Natural killer cell (primary cell): ENCODE measurements at regions not wholly inside any gene's neighbourhood (a gene's known extent, or its start where the extent isn't known, plus 50 kb on each side); places are given as distances from the start of the nearest gene placed in this dataset.

Experiments
- ATAC-seq, 3 donors: fragments of 150-1000 bp in 2 of 3; fragments of 200-7000 bp in 1 of 3; cut with Tn5 transposase; 1 replicate in 1 of 3; 2 replicates in 2 of 3; pipeline ENCODE4 v1.10.0; 2021; ENCODE audit warnings: mild to moderate bottlenecking in 2 of 3, moderate library complexity in 2 of 3
- DNase-seq, 2 donors: peaks; one replicate each; pipeline versions ENCODE4 v3.0.0 to v3.0.0-alpha.2; 2013 to 2021; ENCODE audit warnings: mixed read lengths in 1 of 2
- H3K27ac ChIP-seq: one replicate; pipeline ENCODE4 v1.5.1; 2013; ENCODE audit warnings: mild to moderate bottlenecking, low read length
- H3K27me3 ChIP-seq: one replicate; pipeline ENCODE4 v1.6.1; 2013; ENCODE audit warnings: low read length; ENCODE audit not compliant: control insufficient read depth, insufficient read depth
- H3K36me3 ChIP-seq: one replicate; pipeline ENCODE4 v1.6.1; 2013; ENCODE audit warnings: low read length; ENCODE audit not compliant: control insufficient read depth, insufficient read depth
- H3K4me1 ChIP-seq: one replicate; pipeline ENCODE4 v1.6.1; 2013; ENCODE audit warnings: low read length; ENCODE audit not compliant: control insufficient read depth, insufficient read depth
- H3K4me3 ChIP-seq: one replicate; pipeline ENCODE4 v1.5.1; 2013; ENCODE audit warnings: low read length
- H3K9me3 ChIP-seq: one replicate; pipeline ENCODE4 v1.6.1; 2013; ENCODE audit warnings: low read length; ENCODE audit not compliant: control insufficient read depth, insufficient read depth
- H3K27ac Mint-ChIP-seq, 2 donors: one replicate each; pipeline ENCODE4 v1.8.0; 2022; ENCODE audit warnings: mild to moderate bottlenecking in 2 of 2, mixed read lengths in 2 of 2, moderate library complexity in 1 of 2
- H3K27me3 Mint-ChIP-seq, 2 donors: one replicate each; pipeline ENCODE4 v1.8.0; 2022; ENCODE audit warnings: low read depth in 2 of 2, mixed read lengths in 2 of 2
- H3K36me3 Mint-ChIP-seq: one replicate; pipeline ENCODE4 v1.8.0; 2022; ENCODE audit warnings: mixed read lengths
- H3K4me1 Mint-ChIP-seq, 2 donors: one replicate each; pipeline ENCODE4 v1.8.0; 2022; ENCODE audit warnings: mixed read lengths in 2 of 2
- H3K4me3 Mint-ChIP-seq: one replicate; pipeline ENCODE4 v1.8.0; 2022; ENCODE audit warnings: mild to moderate bottlenecking, moderate library complexity, mixed read lengths
- H3K9me3 Mint-ChIP-seq, 2 donors: one replicate each; pipeline ENCODE4 v1.8.0; 2022; ENCODE audit warnings: mixed read lengths in 2 of 2
- WGBS: methylation state at CpG from one replicate; pipeline ENCODE4 v1.1.7; 2013; ENCODE audit warnings: missing lambda C conversion rate; ENCODE audit not compliant: insufficient coverage; 5-methylcytosine and 5-hydroxymethylcytosine counted together
- intact Hi-C: fragments of 100-400 bp; cut with micrococcal nuclease; formaldehyde crosslinking; loops from one replicate; pipeline ENCODE4 v1.14.2; 2022
- TF ChIP-seq, protein P1 (sequence below): fragments of 200-600 bp; IDR thresholded peaks from one replicate; pipeline ENCODE4 v1.8.0; 2022; ENCODE audit warnings: antibody characterized with exemption

DNA sequence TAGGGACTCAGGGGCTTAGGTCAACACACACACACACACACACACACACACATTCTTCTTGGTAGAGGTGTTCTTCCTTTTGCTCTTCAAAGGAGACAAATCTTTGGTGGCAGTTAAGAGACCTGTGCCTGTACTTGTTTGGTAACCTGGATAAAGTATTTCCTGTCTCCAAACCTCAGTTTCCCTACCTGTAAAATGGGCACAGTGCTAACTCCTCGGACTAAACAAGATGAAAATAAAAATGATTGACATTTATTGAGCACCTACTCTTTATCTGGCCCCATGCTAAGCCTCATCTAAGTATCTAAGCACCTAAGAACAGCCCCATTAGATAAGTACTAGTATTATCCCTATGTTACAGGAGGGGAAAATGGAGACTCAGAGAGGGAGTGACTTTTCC lies 220.8 kb upstream of the MYL2 start:
- Mint-ChIP-seq H3K36me3 (no peaks in the 10 kb centered on the region), H3K27ac (no peak overlapping the region), H3K4me1 (no peaks in the 10 kb centered on the region), H3K9me3 (no peaks in the 10 kb centered on the region), H3K4me3 (no peak overlapping the region), H3K27me3 (peaks cover 0 to 2% of the 10 kb centered on the region in 2 donors)
- no peaks in the 10 kb centered on the region for H3K36me3 ChIP-seq
- no peak overlapping the region for H3K4me3 ChIP-seq
- WGBS = no CpG with 5 or more reads among the region's 1 CpG
- no peaks in the 10 kb centered on the region for H3K9me3 ChIP-seq
- ATAC-seq = no peak
- no peak for DNase-seq
- TF ChIP-seq, protein P1, sequence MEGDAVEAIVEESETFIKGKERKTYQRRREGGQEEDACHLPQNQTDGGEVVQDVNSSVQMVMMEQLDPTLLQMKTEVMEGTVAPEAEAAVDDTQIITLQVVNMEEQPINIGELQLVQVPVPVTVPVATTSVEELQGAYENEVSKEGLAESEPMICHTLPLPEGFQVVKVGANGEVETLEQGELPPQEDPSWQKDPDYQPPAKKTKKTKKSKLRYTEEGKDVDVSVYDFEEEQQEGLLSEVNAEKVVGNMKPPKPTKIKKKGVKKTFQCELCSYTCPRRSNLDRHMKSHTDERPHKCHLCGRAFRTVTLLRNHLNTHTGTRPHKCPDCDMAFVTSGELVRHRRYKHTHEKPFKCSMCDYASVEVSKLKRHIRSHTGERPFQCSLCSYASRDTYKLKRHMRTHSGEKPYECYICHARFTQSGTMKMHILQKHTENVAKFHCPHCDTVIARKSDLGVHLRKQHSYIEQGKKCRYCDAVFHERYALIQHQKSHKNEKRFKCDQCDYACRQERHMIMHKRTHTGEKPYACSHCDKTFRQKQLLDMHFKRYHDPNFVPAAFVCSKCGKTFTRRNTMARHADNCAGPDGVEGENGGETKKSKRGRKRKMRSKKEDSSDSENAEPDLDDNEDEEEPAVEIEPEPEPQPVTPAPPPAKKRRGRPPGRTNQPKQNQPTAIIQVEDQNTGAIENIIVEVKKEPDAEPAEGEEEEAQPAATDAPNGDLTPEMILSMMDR = no peak
- no peaks in the 10 kb centered on the region for H3K27me3 ChIP-seq
- intact Hi-C loops = no loop called here
- H3K27ac ChIP-seq = no peak overlapping the region
- no peaks in the 10 kb centered on the region for H3K4me1 ChIP-seq

DNA sequence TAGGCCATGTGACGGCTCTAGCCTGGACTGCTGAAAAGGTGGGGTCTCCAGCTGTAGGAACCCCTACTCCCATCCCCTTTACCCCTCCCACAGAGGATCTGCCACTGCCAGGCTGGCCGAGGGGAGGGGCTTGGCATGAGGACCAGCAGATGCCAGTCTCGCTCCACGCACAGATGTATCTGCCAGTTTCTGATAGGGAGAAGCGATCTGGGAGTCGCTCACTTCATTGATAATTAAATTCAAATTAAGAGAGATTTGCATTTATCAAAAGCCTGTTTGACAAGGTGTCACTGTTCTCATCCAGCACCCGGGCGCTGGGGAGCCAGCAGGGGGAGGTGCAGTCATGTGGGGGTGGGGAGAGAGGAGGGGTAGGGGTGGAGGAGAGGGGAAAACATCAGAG lies 217.6 kb upstream of the MYL2 start:
- H3K27me3 ChIP-seq = no peaks in the 10 kb centered on the region
- H3K9me3 ChIP-seq = no peaks in the 10 kb centered on the region
- WGBS = 82% methylated on average over 8 of the region's 8 CpGs
- ATAC-seq (no peak), DNase-seq (no peak)
- peaks cover 0 to 9% of the 10 kb centered on the region in 2 donors for H3K27me3 Mint-ChIP-seq
- H3K36me3 Mint-ChIP-seq = no peaks in the 10 kb centered on the region
- H3K4me3 Mint-ChIP-seq = no peak overlapping the region
- H3K9me3 Mint-ChIP-seq = no peaks in the 10 kb centered on the region
- no peaks in the 10 kb centered on the region for H3K36me3 ChIP-seq
- H3K27ac Mint-ChIP-seq = no peak overlapping the region
- H3K4me1 Mint-ChIP-seq = no peaks in the 10 kb centered on the region
- intact Hi-C loops = no loop called here
- no peak overlapping the region for H3K27ac ChIP-seq
- H3K4me1 ChIP-seq = no peaks in the 10 kb centered on the region
- TF ChIP-seq, protein P1 = no peak
- no peak overlapping the region for H3K4me3 ChIP-seq

DNA sequence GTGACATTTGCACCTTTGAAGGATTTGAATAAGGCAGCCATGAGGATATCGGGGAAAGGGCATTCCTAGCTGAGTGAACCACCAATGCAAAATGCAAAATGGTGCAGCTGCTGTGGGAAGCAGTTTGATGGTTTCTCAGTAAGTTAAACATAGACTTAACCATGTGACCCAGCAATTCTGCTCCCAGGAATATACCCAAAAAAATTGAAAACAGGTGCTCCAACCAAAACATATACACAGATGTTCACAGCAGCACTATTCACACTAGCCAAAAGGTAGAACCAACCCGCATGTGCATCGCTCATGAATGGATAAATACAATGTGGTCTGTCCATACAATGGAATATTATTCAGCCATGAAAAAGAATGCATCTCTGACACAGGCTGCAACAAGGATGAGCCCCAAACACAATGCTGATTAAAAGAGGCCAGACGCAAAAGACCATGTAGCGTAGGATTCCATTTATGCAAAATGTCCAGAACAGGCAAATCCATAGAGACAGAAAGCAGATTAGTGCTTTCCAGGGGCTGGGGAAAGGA lies 215.0 kb upstream of the MYL2 start:
- Mint-ChIP-seq H3K4me3 (no peak overlapping the region), H3K4me1 (no peaks in the 10 kb centered on the region), H3K27me3 (peaks cover 0 to 12% of the 10 kb centered on the region in 2 donors), H3K36me3 (no peaks in the 10 kb centered on the region), H3K9me3 (no peaks in the 10 kb centered on the region), H3K27ac (no peak overlapping the region)
- no peak overlapping the region for H3K27ac ChIP-seq
- intact Hi-C loops = no loop called here
- WGBS = 97% methylated on average over 5 of the region's 5 CpGs
- ATAC-seq = no peak
- DNase-seq = no peak
- no peaks in the 10 kb centered on the region for H3K36me3 ChIP-seq
- H3K9me3 ChIP-seq = no peaks in the 10 kb centered on the region
- TF ChIP-seq, protein P1 = no peak
- no peaks in the 10 kb centered on the region for H3K27me3 ChIP-seq
- H3K4me1 ChIP-seq = no peaks in the 10 kb centered on the region
- H3K4me3 ChIP-seq = no peak overlapping the region

DNA sequence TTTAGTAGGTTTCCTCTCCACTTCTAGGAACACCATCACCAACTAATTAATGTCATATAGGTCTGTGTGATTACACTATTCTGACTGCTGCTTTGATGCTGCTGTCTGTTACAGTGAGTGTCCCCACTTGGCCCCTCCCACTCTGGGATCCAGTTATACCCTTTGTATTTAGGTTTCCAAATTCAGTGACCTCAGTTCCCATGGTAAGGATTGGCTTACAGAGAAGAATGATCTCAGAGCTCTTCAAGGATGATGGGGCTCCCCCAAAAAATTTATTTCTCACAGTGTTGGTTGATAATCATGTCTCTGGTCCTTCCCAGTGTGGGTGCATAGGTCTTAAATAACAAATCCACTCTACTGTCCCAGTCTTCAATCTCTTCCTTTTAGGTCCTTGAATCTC lies 210.0 kb upstream of the MYL2 start:
- no peak overlapping the region for H3K27ac ChIP-seq
- no peak for ATAC-seq
- no peak overlapping the region for H3K27ac Mint-ChIP-seq
- no peak for DNase-seq
- H3K36me3 ChIP-seq = no peaks in the 10 kb centered on the region
- H3K27me3 Mint-ChIP-seq = peaks cover 0 to 9% of the 10 kb centered on the region in 2 donors
- no peaks in the 10 kb centered on the region for H3K9me3 ChIP-seq
- no peak overlapping the region for H3K4me3 Mint-ChIP-seq
- H3K4me1 Mint-ChIP-seq = no peaks in the 10 kb centered on the region
- no peaks in the 10 kb centered on the region for H3K27me3 ChIP-seq
- no peaks in the 10 kb centered on the region for H3K9me3 Mint-ChIP-seq
- H3K4me1 ChIP-seq = no peaks in the 10 kb centered on the region
- no peak overlapping the region for H3K4me3 ChIP-seq
- H3K36me3 Mint-ChIP-seq = no peaks in the 10 kb centered on the region
- TF ChIP-seq, protein P1 = no peak
- intact Hi-C loops = no loop called here
